BE2C (cell line): ENCODE measurements at regions not wholly inside any gene's neighbourhood (a gene's known extent, or its start where the extent isn't known, plus 50 kb on each side); places are given as distances from the start of the nearest gene placed in this dataset.

Experiments
- DNase-seq: peaks from one replicate; pipeline ENCODE4 v3.0.0-alpha.2; 2020
- H3K27me3 ChIP-seq: fragments of 250-450 bp; sonication (Bioruptor Pico); 2 replicates; pipeline ENCODE4 v1.5.1; 2020; ENCODE audit warnings: mild to moderate bottlenecking
- H3K36me3 ChIP-seq: fragments of 250-450 bp; sonication (Bioruptor Pico); 2 replicates; pipeline ENCODE4 v1.5.1; 2020; ENCODE audit warnings: mild to moderate bottlenecking
- H3K4me1 ChIP-seq: fragments of 250-450 bp; sonication (Bioruptor Pico); 2 replicates; pipeline ENCODE4 v1.5.1; 2020
- H3K4me3 ChIP-seq: 2 replicates; pipeline ENCODE4 v1.5.1; 2011; ENCODE audit warnings: low read depth, low read length
- H3K9me3 ChIP-seq: fragments of 250-450 bp; sonication (Bioruptor Pico); 2 replicates; pipeline ENCODE4 v1.5.1; 2020
- CTCF ChIP-seq: IDR thresholded peaks from 2 replicates; pipeline ENCODE4 v1.5.1; 2012; ENCODE audit warnings: mild to moderate bottlenecking, low read depth, low read length

GRCh38 chr6:143601504-143601903 is 76.3 kb upstream of the PHACTR2 start:
- DNase-seq = no peak
- Histone ChIP-seq H3K4me1 (no peaks in the 10 kb centered on the region), H3K27me3 (no peaks in the 10 kb centered on the region), H3K36me3 (no peaks in the 10 kb centered on the region), H3K9me3 (no peaks in the 10 kb centered on the region), H3K4me3 (no peak overlapping the region)
- TF ChIP-seq CTCF = no peak

GRCh38 chr6:143600821-143601220 is 76.9 kb upstream of the PHACTR2 start:
- Histone ChIP-seq H3K36me3 (no peaks in the 10 kb centered on the region), H3K27me3 (no peaks in the 10 kb centered on the region), H3K9me3 (no peaks in the 10 kb centered on the region), H3K4me1 (no peaks in the 10 kb centered on the region), H3K4me3 (no peak overlapping the region)
- no peak for TF ChIP-seq CTCF
- DNase-seq = no peak

- TF ChIP-seq CTCF = no peak
- no peak for DNase-seq
Measured at GRCh38 chr6:143598466-143599080, 79.2 kb upstream of the PHACTR2 start.

GRCh38 chr6:143596866-143597265 is 80.9 kb upstream of the PHACTR2 start:
- DNase-seq = no peak
- H3K27me3 ChIP-seq = no peaks in the 10 kb centered on the region
- TF ChIP-seq CTCF = no peak

More at GRCh38 chr6:143598466-143599080, 79.2 kb upstream of the PHACTR2 start:
- H3K36me3 ChIP-seq = no peaks in the 10 kb centered on the region
- H3K27me3 ChIP-seq = no peaks in the 10 kb centered on the region
- no peaks in the 10 kb centered on the region for H3K4me1 ChIP-seq
- H3K9me3 ChIP-seq = no peaks in the 10 kb centered on the region
- H3K4me3 ChIP-seq = no peak overlapping the region

GRCh38 chr6:143595251-143596036 is 82.3 kb upstream of the PHACTR2 start:
- DNase-seq = no peak
- no peaks in the 10 kb centered on the region for H3K9me3 ChIP-seq
- no peak overlapping the region for H3K4me3 ChIP-seq
- no peaks in the 10 kb centered on the region for H3K4me1 ChIP-seq
- TF ChIP-seq CTCF = no peak
- H3K27me3 ChIP-seq = no peaks in the 10 kb centered on the region
- no peaks in the 10 kb centered on the region for H3K36me3 ChIP-seq

More at GRCh38 chr6:143596866-143597265, 80.9 kb upstream of the PHACTR2 start:
- no peaks in the 10 kb centered on the region for H3K9me3 ChIP-seq
- no peak overlapping the region for H3K4me3 ChIP-seq
- no peaks in the 10 kb centered on the region for H3K36me3 ChIP-seq
- no peaks in the 10 kb centered on the region for H3K4me1 ChIP-seq

- DNase-seq = no peak
- Histone ChIP-seq H3K4me3 (no peak overlapping the region), H3K4me1 (no peaks in the 10 kb centered on the region), H3K9me3 (no peaks in the 10 kb centered on the region), H3K36me3 (no peaks in the 10 kb centered on the region), H3K27me3 (no peaks in the 10 kb centered on the region)
- no peak for TF ChIP-seq CTCF
Measured at GRCh38 chr6:143594647-143595046, 83.1 kb upstream of the PHACTR2 start.
